OCI-LY3 (cell line): ENCODE measurements at regions not wholly inside any gene's neighbourhood (a gene's known extent, or its start where the extent isn't known, plus 50 kb on each side); places are given as distances from the start of the nearest gene placed in this dataset.

ENCODE experiments used
- CTCF ChIP-seq: fragments of 200-600, 300-600 bp; sonication (generic); IDR thresholded peaks from 2 replicates; pipeline ENCODE4 v1.5.1; 2014; ENCODE audit warnings: antibody characterized with exemption, low read length, low read depth
- EZH2phosphoT487 ChIP-seq: fragments of 200-600 bp; shearing (Covaris generic); IDR thresholded peaks from 2 replicates; pipeline ENCODE4 v1.6.1; 2018; ENCODE audit warnings: antibody characterized with exemption, mixed run types, low read depth

GRCh38 chr4:54844911-54845310 lies 187.2 kb downstream of the KIT start:
- TF ChIP-seq CTCF (no peak), EZH2phosphoT487 (no peak)
